HEK293 (cell line): ENCODE measurements at regions not wholly inside any gene's neighbourhood (a gene's known extent, or its start where the extent isn't known, plus 50 kb on each side); places are given as distances from the start of the nearest gene placed in this dataset.

Experiments used
- CTCF ChIP-seq: fragments of 450-650 bp; formaldehyde crosslinking; IDR thresholded peaks from 2 replicates; pipeline ENCODE4 v1.5.1; 2016; ENCODE audit warnings: missing biosample characterization, missing genetic modification characterization
- OVOL3 ChIP-seq: fragments of 450-650 bp; formaldehyde crosslinking; IDR thresholded peaks from 2 replicates; pipeline ENCODE4 v1.5.1; 2016; ENCODE audit warnings: missing biosample characterization, missing genetic modification characterization
- REST ChIP-seq: fragments of 450-650 bp; formaldehyde crosslinking; IDR thresholded peaks from 2 replicates; pipeline ENCODE4 v1.5.1; 2016; ENCODE audit warnings: missing biosample characterization, missing genetic modification characterization
- ZNF514 ChIP-seq: fragments of 450-650 bp; formaldehyde crosslinking; IDR thresholded peaks from 2 replicates; pipeline ENCODE4 v1.5.1; 2016; ENCODE audit warnings: missing biosample characterization, missing genetic modification characterization
- ZNF670 ChIP-seq: fragments of 450-650 bp; formaldehyde crosslinking; IDR thresholded peaks from 2 replicates; pipeline ENCODE4 v1.5.1; 2016; ENCODE audit warnings: missing biosample characterization, missing genetic modification characterization, low read depth
- ZNF701 ChIP-seq: fragments of 450-650 bp; formaldehyde crosslinking; IDR thresholded peaks from 2 replicates; pipeline ENCODE4 v1.5.1; 2016; ENCODE audit warnings: missing biosample characterization, missing genetic modification characterization
- ZSCAN23 ChIP-seq: fragments of 450-650 bp; formaldehyde crosslinking; IDR thresholded peaks from 2 replicates; pipeline ENCODE4 v1.5.1; 2016; ENCODE audit warnings: missing biosample characterization, missing genetic modification characterization
- TF ChIP-seq, protein P1 (sequence below): fragments of 450-650 bp; formaldehyde crosslinking; IDR thresholded peaks from 2 replicates; pipeline ENCODE4 v1.5.1; 2016; ENCODE audit warnings: missing biosample characterization, missing genetic modification characterization

DNA sequence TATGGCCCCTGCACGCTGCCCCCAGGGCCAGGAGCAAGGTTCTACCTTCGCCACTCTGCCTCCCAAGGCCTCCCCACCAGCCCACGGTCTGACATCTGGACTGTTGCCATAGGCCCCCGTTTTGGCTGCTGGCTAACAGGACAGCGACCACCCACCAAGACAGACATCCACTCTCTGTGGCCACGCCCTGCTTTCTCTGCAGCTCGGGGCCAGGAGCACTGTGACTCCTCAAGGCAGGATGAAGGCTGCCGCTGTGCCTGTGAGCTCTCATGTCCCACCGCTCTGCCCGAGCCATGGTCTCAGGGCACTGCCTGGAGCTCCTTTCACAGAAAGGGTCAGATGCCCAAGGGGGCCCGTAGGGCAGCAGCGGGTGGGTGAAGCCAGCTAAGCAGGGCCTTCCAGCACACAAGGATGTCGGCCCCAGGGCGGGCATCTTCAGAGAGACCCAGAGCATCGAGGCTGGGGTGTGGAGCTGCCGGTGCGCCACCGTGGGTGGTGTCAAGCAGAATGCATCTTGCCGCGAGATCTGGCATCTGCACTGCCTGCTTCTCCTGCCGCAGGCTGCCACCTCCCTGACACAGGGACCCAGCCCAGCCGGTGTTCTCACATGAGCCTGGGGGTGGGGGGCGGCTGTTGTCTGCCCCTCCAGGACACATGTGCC, 92.2 kb upstream of the ADAMTS2 start:
- no peak for TF ChIP-seq ZNF701
- no peak for TF ChIP-seq ZSCAN23 (tag by site-specific recombination)
- no peak for TF ChIP-seq REST (tag by site-specific recombination)
- TF ChIP-seq ZNF670 (tag by site-specific recombination): no peak
- TF ChIP-seq, protein P1, sequence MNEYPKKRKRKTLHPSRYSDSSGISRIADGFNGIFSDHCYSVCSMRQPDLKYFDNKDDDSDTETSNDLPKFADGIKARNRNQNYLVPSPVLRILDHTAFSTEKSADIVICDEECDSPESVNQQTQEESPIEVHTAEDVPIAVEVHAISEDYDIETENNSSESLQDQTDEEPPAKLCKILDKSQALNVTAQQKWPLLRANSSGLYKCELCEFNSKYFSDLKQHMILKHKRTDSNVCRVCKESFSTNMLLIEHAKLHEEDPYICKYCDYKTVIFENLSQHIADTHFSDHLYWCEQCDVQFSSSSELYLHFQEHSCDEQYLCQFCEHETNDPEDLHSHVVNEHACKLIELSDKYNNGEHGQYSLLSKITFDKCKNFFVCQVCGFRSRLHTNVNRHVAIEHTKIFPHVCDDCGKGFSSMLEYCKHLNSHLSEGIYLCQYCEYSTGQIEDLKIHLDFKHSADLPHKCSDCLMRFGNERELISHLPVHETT (tag by site-specific recombination): no peak
- no peak for TF ChIP-seq ZNF514 (tag by site-specific recombination)
- no peak for TF ChIP-seq CTCF (tag by site-specific recombination)
- no peak for TF ChIP-seq OVOL3 (tag by site-specific recombination)
